GM23338 (cell line): ENCODE measurements at regions not wholly inside any gene's neighbourhood (a gene's known extent, or its start where the extent isn't known, plus 50 kb on each side); places are given as distances from the start of the nearest gene placed in this dataset.

Experiments used
- CTCF ChIP-seq, 2 experiments: fragments of 200-600 bp in 1 of 2; sonication (generic) in 1 of 2; conservative IDR thresholded peaks; 2 replicates each; pipeline versions ENCODE4 v1.5.1 to v1.6.1; 2016 to 2017; ENCODE audit warnings: antibody characterized with exemption in 2 of 2, low read depth in 2 of 2, mild to moderate bottlenecking in 2 of 2, moderate library complexity in 1 of 2
- POLR2AphosphoS5 ChIP-seq: IDR thresholded peaks from 2 replicates; pipeline ENCODE4 v1.6.1; 2016; ENCODE audit warnings: antibody characterized with exemption, low read depth

GRCh38 chr2:162967147-162967546 is 128.6 kb upstream of the KCNH7 start:
- TF ChIP-seq CTCF (conservative IDR thresholded peaks at IDR 0.05; ENCODE audit: low read depth in 2 of 2) (no peak), POLR2AphosphoS5 (no peak)
